Liver (tissue), 3 donors: ENCODE measurements at regions not wholly inside any gene's neighbourhood (a gene's known extent, or its start where the extent isn't known, plus 50 kb on each side); places are given as distances from the start of the nearest gene placed in this dataset.

ENCODE experiments used
- CTCF ChIP-seq: fragments of 150-350 bp; IDR thresholded peaks from 2 replicates; pipeline ENCODE4 v1.5.1; 2017; ENCODE audit warnings: improper control_type of control experiment, low read depth, low read length; ENCODE audit not compliant: missing input control
- FOXA1 ChIP-seq: IDR thresholded peaks from 2 replicates; pipeline ENCODE4 v1.6.1; 2016; ENCODE audit warnings: antibody characterized with exemption
- HNF4A ChIP-seq, 2 donors: conservative IDR thresholded peaks; 2 replicates each; pipeline ENCODE4 v1.6.1; 2016; ENCODE audit warnings: antibody characterized with exemption in 2 of 2, mild to moderate bottlenecking in 2 of 2
- MAX ChIP-seq: IDR thresholded peaks from 2 replicates; pipeline ENCODE4 v1.6.1; 2016; ENCODE audit warnings: antibody characterized with exemption
- YY1 ChIP-seq: IDR thresholded peaks from 2 replicates; pipeline ENCODE4 v1.6.1; 2016; ENCODE audit warnings: antibody characterized with exemption, mild to moderate bottlenecking
- donor health status: healthy.
- donor health status: healthy.

- TF ChIP-seq MAX (no peak), CTCF (no peak), YY1 (no peak), FOXA1 (no peak), HNF4A (conservative IDR thresholded peaks at IDR 0.05) (no peak)
Observed at GRCh38 chr18:55041366-55041765, 82.1 kb upstream of the CCDC68 start.
